Stimulated activated CD8-positive, alpha-beta memory T cell treated with anti-CD3 and anti-CD28 coated beads, Interleukin-7, amount 100 ng/mL, for 4 hours (primary cell): ENCODE measurements at regions not wholly inside any gene's neighbourhood (a gene's known extent, or its start where the extent isn't known, plus 50 kb on each side); places are given as distances from the start of the nearest gene placed in this dataset.

Experiments used
- DNase-seq, 2 donors: peaks; one replicate each; pipeline ENCODE4 v3.0.0-alpha.2; 2020; ENCODE audit warnings: low read depth in 2 of 2

DNA sequence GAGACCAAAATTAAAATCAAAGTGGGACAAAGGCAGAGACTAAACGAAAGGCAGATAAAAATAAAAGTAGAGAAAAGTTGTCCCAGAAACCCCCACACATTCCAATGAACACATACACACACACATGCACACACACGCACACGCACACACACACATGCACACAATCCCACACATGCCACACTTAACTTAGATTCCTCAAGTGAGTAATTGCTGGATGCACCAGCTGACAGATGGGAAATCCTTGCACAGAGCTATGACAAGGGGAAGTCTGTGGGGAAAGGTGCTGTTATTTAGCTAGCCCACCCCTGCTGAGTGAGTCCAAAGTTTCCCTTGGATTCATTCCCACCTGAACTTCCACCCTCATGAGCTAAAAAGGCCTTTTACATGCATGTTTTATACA lies 233.9 kb downstream of the RAB28 start:
- no peak for DNase-seq

DNA sequence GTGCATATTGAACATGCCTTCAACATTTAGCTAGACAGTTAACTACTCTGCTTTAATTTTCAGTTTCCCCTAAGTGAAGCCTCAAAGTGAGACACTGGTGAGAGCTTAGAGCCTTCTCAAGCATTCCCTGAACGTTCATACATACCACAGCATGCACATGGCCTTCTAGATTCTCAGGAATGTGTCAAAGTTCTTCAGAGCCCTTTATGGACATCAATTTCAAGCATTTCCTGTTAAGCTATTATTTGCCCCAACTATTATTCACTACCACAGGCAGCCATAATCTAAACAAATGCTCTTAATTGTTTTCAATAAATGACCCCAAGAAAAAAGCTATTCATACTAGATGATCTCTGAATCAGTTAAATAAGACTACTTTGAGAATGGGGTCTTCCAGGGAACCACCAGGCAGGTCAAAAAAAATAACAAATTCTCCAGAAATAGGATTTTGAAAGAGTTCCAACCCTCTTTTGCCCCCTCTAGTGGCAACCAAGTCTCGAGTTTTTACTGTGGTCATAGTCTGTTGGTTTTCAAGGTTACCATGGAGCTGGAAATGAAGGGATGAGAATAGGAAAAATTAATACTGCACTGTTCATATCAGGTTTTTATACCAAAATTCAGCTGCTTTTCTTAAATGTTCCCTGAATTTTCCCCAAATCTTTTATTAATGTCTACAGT lies 235.4 kb downstream of the RAB28 start:
- no peak for DNase-seq

DNA sequence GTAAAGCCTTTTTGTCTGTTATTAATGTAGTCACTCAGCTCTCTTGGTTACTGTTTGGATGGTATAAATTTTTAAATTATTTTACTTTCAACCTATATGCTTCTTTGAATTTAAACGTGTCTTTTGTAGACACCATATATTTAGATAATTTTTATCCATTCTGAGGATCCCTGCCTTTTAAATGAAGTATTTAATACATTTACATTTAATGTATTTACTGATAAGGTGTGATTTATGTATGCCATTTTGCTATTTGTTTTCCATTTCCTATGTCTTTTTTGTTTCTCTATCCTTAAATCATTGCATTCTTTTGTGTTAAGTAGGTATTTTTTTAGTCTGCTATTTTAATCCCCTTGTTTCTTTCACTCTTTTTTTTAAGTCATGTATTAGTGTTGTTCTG lies 238.0 kb downstream of the RAB28 start:
- DNase-seq, result no peak

DNA sequence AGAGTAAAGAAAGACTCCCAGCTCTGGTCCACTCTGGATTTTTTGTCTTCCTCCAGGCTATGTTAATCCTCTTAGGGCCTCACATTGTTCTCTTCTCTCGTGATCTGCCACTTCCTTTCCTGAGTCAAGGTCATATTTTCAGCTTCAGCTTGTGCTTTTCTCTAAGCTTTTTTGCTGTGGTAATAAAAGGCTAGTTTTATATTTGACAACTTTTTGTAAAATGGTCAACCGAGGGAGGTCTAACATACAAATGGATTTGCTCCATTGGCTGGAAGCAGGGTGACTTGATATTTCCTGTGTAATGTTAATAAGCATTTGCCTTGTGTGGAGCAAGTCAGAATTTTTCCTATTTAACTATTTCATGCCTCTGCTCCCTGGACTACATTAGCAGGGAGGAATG lies 239.7 kb downstream of the RAB28 start:
- no peak for DNase-seq

DNA sequence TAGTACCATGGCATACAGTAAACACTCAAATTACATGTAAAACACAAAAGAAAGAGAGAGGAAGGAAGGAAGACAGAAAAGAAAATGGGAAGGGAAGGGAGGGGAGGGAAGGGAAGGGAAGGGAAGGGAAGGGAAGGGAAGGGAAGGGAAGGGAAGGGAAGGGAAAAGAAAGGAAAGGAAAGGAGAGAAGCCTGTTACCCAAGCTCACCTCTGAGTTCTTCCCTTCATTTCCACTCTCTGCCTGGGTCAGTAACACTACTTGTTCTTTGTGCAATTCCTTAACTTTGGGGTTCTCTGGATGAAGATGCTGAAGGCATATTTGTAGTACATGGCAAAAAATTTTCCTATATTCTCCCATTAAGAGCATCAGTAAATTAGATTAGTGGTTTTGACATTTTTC lies 241.0 kb downstream of the RAB28 start:
- no peak for DNase-seq

DNA sequence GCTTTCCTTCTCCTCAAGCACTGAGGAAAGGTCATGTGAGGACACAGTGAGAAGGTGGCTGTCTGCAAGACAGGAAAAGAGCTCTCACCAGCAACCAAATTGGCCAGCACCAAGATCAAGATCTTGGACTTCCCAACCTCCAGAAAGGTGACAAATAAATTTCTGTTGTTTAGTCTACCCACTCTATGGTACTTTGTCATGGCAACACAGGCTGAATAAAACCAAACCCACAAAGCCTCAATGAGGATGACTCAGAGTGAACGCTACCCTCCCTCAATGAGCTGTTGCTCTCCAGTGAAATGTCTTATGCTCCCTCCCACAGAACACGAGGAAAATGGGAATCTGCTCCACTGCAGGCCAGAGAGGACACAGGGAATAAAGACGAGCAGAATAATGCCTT lies 244.1 kb downstream of the RAB28 start:
- DNase-seq, result no peak

DNA sequence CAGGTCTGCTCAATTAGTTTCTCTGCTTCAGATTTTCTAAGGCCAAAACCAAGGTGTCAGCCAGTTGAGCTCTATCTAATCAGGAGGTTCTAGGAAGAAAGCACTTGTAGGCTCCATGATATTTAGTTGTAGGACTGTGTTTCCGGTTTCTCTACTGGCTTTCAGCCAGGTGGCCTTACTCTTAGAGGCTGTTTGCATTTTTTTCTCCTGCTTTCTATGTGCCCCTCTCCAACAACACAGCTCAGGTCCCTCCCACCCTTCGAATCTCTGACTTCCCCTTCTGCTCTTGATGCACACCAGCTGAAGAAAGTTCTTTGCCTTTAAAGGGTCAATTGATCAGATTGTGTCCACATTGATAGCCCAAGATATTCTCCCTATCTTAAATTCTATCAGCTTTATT lies 245.2 kb downstream of the RAB28 start:
- DNase-seq, result no peak

DNA sequence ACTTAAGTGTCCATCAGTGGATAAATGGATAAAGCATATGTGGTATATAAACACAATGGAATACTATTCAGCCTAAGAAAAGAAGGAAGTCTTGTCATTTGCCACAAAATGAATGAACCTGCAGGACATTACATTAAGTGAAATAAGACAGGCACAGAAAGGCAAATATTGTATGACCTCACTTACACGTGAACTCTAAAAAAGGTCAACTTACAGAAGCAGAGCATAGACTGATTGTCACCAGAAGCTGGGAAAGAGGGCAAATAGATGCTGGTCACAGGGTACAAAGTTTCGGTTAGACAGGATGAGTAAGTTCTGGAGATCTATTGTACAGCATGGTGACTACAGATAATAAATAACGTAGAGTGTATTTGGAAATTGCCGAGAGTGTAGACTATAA lies 247.7 kb downstream of the RAB28 start:
- no peak for DNase-seq

DNA sequence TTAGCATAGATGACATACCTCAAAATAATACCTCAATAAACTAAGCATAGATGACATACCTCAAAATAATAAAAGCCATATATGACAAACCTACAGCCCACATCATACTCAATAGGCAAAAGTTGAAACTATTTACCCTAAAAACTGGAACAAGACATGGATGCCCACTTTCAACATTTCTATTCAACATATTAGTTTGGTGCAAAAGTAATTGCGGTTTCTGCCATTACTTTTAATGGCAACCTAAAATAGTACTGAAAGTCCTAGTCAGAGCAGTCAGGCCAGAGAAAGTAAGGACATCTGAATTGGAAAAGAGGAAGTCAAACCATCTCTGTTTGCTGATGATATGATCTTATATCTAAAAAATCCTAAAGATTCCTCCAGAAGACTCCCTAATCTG lies 250.4 kb downstream of the RAB28 start:
- DNase-seq, result no peak

DNA sequence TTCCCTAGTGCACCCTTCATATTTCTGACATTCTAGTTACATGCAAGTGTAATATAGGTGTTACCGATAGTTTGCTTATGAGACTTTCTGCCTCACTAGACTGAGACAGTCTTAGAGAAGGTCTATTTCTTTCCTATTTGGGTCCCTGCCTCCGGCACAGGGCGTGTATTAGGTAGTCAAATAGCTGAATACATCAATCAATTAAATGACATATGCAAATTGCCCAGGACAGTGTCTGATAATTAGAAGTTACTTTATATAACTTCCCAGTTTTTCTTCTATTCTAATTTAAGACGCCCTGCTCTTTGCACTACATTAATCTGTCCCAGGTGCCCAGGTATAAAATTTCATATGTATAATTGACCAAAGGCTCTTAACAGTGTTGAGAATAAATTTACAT lies 264.2 kb downstream of the RAB28 start:
- no peak for DNase-seq

DNA sequence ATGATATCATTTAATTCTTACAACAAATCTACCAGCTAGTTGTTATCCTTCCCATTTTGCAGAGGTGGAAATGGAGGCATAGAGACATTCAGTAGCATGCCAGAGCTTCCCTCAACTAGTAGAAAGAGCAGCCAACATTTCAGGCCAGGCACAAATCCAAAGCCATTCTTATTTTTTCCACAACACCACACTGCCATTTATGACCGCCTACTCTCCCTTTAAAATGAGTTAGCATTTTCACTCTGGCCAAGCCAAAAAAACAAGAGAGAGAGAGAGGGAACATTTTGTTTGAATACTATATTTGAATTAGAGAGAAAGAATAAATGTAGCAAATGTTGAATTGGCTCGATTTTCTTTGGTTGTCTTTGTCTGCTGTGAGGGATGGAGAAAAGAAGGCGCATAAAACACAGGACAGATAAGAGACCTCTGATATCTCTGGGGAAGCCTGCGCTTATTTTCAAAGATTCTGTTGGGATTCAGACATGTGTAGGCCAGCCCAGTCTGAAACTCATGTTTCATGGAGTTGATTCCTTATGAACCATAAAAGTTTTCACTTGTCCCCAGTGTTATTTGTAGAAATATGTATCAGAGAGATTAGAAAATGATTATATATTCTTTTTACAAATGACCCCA lies 265.7 kb downstream of the RAB28 start:
- DNase-seq, result no peak

DNA sequence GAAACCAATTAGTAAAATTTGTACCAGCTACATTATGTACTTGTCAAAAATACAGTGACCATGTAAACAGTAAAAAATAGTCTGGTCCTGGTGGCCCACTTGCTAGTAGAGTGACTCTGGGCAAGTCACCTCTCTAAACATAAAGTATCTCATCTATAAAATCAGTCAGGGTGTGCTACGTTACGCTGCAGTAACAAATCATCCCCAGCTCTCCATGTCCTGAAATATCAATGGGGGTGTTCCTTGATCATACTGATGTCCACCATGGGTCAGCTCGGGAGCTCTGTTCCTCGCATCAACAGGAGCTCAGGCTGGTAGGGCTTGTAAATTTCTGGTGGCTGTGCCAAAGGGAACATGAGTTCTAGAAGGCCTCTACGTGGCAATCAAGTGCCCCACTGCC lies 268.6 kb downstream of the RAB28 start:
- no peak for DNase-seq

DNA sequence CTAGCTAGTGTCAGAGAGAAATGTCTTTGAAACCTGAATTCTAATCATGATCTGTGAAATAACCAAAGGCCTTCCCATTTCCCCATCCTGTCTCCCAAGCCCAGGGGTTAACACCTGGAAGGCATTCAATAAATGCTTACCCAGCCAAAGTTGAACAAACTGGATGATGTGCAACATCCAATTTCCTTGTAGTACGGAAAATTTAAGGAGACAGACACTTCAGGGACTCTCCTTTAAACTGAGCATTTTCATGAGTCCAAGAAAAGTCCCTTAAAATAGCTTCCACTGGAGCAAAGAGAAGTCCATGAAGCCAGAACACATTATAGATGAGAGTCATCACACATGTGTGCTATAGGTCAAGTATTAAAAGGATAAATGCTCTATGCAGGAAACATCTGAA lies 271.2 kb downstream of the RAB28 start:
- DNase-seq, result no peak

DNA sequence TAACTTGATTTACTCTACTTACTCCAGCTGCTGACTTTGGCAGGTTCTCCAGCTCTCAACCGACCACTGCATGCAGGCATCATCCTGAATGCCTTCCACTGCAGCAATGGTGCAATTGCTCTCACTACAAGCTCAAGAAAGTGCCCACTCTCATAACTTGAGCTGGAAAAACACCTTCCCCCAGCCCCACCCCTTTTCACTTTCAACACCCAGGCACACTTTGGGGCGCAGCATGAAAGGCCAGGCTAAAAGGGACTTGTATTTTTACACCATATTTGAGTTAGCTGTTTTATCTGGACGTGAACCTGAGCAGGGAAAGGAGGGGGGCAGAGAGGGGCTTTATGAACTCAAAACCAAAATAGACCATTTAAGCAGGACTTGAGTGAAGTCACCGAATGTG lies 274.5 kb downstream of the RAB28 start:
- DNase-seq, result no peak

DNA sequence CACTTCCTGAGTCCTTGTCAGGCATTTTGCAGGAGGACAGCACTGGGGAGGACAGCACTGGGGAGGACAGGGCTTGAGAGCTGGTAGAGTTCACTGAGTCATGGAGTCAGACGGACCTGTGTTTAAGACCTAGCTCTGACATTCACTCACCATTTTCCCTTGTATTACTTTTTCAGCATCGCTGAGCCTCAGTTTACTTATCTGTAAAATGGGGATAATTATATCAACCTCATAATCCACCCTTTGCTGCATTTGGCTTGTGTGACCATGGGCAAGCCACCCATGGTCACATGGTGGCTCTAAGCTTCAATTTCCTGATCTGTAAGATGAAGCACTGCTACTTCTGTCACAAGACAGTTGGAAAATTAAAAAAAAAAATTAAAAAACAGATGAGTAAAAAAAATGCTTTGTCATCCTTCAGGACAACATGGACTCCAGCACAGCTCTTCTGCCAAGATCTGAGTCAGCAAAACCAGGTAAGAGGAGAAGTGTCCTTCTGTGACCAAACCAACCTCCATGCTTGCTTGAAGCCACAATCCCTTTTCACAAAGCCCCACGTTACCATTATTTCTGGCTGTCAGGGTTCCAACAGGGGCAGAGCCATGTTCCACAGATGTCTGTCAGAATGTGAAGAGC lies 275.5 kb downstream of the RAB28 start:
- no peak for DNase-seq

DNA sequence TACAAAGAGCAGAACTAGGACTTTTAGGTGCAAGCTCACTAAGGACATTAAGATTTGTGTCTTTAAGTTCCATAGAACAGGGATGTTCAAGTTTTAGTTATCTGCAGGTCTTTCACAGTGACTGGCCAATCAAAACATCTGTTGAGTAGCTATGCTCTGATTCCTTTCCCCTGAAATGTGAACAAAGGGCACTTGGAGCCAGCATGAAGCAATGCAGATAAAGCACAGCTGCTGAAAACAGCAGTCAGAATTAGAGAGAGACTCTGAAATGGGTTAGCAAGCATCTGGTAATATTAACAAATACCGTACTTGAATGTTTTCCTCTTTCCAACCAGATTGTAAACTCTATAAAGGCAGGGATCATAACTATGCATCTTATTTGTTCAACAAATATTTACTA lies 276.9 kb downstream of the RAB28 start:
- DNase-seq, result no peak

DNA sequence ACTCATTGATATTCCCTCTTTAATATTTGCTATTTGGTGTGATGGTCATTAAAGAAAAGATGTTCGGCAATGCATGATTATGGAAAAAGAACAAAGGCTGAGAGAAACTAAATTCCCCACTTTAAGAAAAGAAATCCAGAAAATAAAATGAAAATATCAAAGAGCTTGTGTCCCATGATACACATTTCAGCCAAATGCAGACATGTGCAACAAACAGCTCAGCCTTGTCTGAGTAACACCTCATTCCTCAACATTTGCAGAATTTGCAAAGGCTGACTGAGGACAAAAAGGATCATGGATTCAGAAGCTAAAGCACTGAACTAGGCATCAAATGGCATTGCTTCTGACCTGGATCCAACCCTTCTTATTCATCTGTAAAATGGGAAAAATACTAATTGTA lies 281.0 kb downstream of the RAB28 start:
- no peak for DNase-seq

DNA sequence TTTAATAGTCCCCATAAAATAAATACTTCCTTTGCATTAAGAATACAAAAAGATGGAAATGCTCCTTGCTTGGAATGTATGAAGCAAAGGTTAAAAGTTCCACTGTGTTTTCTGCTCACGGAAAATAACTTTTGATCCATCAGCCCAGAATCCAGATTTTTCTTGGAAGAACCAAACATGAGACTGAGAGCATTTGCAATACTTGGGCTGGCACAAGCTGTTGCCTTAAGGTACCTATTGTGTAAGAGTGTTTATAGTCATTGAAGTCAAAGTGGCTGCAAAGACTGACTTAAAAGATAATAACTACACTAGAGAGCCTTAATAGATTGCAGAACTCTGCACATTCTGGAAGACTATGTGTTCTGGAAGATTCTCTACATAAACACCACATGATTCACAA lies 281.4 kb downstream of the RAB28 start:
- no peak for DNase-seq

DNA sequence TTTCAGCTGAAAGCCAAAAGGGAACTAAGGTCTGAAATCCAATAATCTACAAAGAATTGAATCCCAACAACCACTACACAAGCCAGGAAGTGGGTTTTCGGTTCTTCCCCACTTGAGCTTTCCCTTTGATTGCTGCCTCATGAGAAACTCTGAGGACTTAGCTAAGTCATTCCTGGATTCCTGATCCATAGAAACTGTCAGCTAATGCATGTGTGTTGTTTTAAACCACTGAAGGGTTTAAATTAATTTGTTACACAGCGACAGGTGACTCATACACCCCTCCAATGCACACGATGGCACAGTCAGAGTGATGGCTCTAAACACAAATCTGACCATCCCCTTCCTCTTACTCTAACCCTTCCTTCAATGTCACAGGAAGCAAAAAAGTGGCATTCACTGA lies 282.9 kb downstream of the RAB28 start:
- DNase-seq, result no peak

DNA sequence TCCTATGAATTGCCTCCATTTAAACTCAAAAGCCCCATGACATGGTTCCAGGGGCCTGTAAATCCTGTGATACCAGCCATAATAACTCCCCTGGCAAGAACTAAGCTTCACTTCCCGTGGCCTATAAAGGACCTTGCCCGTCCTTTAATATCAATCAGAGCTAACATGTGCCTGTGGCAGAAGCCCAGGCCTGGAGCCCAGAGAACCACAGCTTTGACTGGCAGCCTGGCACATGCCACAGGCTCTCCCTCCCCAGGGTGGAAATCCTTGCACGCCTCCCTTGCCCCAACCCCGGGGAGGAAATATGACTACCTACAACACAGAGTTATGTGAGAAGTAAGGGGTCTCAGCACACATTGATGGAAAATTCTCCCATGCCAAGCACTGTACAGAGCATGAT lies 287.4 kb downstream of the RAB28 start:
- no peak for DNase-seq

DNA sequence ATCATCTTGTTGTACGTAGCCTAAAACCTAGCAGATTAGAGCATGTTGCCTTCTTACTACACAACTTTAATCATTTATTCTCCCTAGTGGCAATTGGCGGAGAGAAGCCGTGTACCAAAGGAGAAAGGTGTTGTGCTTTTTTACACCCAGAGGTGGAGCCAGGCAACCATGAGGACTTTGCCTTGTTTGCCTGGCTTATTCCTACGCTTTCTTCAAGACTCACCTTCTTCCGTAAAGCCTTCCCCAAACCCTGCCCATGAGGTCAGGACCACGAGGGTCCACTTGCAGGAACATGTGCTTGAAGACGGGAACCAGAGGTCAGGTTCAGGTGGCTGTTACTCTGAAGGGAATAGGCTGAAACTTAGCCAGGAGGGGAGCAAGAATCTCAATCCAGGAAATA lies 290.5 kb downstream of the RAB28 start:
- no peak for DNase-seq

DNA sequence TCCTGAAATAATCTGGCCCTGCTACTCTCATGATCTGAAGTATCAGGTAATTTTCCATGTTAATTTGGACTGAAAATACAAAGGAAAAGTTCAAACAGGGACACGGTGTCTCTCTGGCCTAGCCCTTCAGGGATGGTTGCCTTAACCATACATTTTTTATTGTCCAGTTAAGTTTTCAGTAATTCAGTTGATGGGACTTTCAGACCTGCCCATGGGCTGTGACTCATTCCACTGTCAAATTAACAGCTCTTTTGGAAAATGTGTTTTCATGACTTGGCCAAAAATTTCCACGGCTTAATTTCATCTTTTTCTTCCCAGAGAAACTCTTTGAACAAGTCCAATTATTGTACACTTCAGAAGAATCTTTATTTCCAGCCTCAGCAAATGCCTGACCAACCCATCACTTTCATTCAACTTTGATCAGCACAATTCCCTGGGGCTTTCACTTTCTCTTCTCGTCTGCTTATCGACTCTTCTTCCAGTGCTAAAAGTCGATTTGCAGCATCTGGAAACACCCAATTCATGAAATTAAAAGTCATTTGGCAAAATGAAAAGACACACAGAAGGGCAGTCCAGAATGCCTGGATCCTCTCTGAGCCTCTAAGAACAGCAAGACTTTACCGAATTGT lies 293.9 kb downstream of the RAB28 start:
- DNase-seq, result no peak

DNA sequence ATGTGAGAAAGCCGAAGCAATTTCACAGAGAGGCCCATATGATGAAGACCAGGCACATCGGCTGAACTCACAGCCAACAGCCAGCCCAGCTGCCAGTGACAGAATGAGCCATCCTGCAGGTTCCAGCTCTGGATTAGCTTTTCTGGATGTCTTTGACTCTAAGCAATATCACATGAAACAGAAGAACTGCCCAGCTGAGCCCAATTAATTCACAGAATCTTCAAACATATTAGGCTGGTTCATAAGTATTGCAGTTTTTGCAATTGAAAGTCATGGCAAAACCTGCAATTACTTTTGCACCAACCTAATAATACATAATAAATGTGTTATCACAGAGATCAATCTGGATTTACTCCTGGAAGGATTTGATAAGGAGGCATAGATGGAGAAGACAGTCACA lies 299.9 kb downstream of the RAB28 start:
- DNase-seq, result no peak
